GM23248 (cell line): ENCODE measurements at regions not wholly inside any gene's neighbourhood (a gene's known extent, or its start where the extent isn't known, plus 50 kb on each side); places are given as distances from the start of the nearest gene placed in this dataset.
A peak's percentile ranks its signal among the peaks of the same experiment; 100 is the strongest.

ENCODE experiments used
- DNase-seq: peaks from one replicate; pipeline ENCODE4 v3.0.0-alpha.2; 2015
- H2AFZ ChIP-seq: fragments of 200-600 bp; sonication (generic); 2 replicates; pipeline ENCODE4 v1.6.1; 2016; ENCODE audit warnings: antibody characterized with exemption
- H3F3A ChIP-seq: fragments of 200-600 bp; sonication (generic); 2 replicates; pipeline ENCODE4 v1.6.1; 2016; ENCODE audit warnings: mild to moderate bottlenecking, antibody characterized with exemption, mixed run types; ENCODE audit not compliant: insufficient read depth
- H3K27ac ChIP-seq: fragments of 200-600 bp; sonication (generic); 2 replicates; pipeline ENCODE4 v1.5.1; 2016; ENCODE audit warnings: mild to moderate bottlenecking
- H3K27me3 ChIP-seq: fragments of 200-600 bp; sonication (generic); replicated peaks from 2 replicates; pipeline ENCODE4 v1.6.1; 2016; ENCODE audit warnings: mild to moderate bottlenecking; ENCODE audit not compliant: insufficient read depth
- H3K36me3 ChIP-seq: fragments of 200-600 bp; sonication (generic); 2 replicates; pipeline ENCODE4 v1.6.1; 2016; ENCODE audit warnings: low read depth, mild to moderate bottlenecking
- H3K4me1 ChIP-seq: fragments of 200-600 bp; sonication (generic); 2 replicates; pipeline ENCODE4 v1.6.1; 2016; ENCODE audit warnings: mild to moderate bottlenecking; ENCODE audit not compliant: insufficient read depth
- H3K4me2 ChIP-seq: fragments of 200-600 bp; sonication (generic); one replicate; pipeline ENCODE4 v1.6.1; 2016; ENCODE audit warnings: mild to moderate bottlenecking; ENCODE audit not compliant: unreplicated experiment
- H3K4me3 ChIP-seq: fragments of 200-600 bp; sonication (generic); 2 replicates; pipeline ENCODE4 v1.5.1; 2016; ENCODE audit warnings: mild to moderate bottlenecking
- H3K79me2 ChIP-seq: fragments of 200-600 bp; sonication (generic); 2 replicates; pipeline ENCODE4 v1.6.1; 2016; ENCODE audit warnings: mild to moderate bottlenecking; ENCODE audit not compliant: insufficient read depth
- H3K9ac ChIP-seq: fragments of 200-600 bp; sonication (generic); 2 replicates; pipeline ENCODE4 v1.6.1; 2016; ENCODE audit warnings: mild to moderate bottlenecking
- H3K9me2 ChIP-seq: fragments of 200-600 bp; sonication (generic); 2 replicates; pipeline ENCODE4 v1.6.1; 2016; ENCODE audit warnings: mixed run types, mild to moderate bottlenecking, moderate library complexity; ENCODE audit not compliant: insufficient read depth
- H3K9me3 ChIP-seq: fragments of 200-600 bp; sonication (generic); one replicate; pipeline ENCODE4 v1.6.1; 2017; ENCODE audit warnings: low read depth
- H4K20me1 ChIP-seq: fragments of 200-600 bp; sonication (generic); 2 replicates; pipeline ENCODE4 v1.6.0; 2016; ENCODE audit not compliant: insufficient read depth
- EZH2 ChIP-seq: fragments of 200-600 bp; sonication (generic); IDR thresholded peaks from 2 replicates; pipeline ENCODE4 v1.6.1; 2018; ENCODE audit warnings: antibody characterized with exemption, mild to moderate bottlenecking; ENCODE audit not compliant: insufficient read depth, poor library complexity, severe bottlenecking
- EZH2phosphoT487 ChIP-seq: fragments of 200-600 bp; sonication (generic); IDR thresholded peaks from 2 replicates; pipeline ENCODE4 v1.6.1; 2018; ENCODE audit warnings: antibody characterized with exemption, moderate library complexity, mild to moderate bottlenecking, low read depth; ENCODE audit not compliant: insufficient read depth
- WGBS, 2 experiments: methylation state at CpG; one replicate each; pipeline ENCODE4 v1.1.6; 2015 to 2017; ENCODE audit warnings: low lambda C conversion rate in 2 of 2, low coverage in 1 of 2; ENCODE audit errors: missing lambda C conversion rate in 2 of 2; 5-methylcytosine and 5-hydroxymethylcytosine counted together
- in situ Hi-C: fragments of 300-500 bp; cut with MboI; formaldehyde crosslinking; loops from 2 replicates; pipeline ENCODE4 v1.15.0; 2020

GRCh38 chrX:144819406-144819805, 427.9 kb upstream of the SPANXN1 start:
- H3F3A ChIP-seq, result no peaks in the 10 kb centered on the region
- H3K27ac ChIP-seq, result no peak overlapping the region
- no peak overlapping the region for H2AFZ ChIP-seq
- no peaks in the 10 kb centered on the region for H4K20me1 ChIP-seq
- H3K4me1 ChIP-seq, result no peaks in the 10 kb centered on the region
- DNase-seq, result no peak
- H3K4me3 ChIP-seq, result no peak overlapping the region
- no peaks in the 10 kb centered on the region for H3K27me3 ChIP-seq
- H3K79me2 ChIP-seq, result no peaks in the 10 kb centered on the region
- no peaks in the 10 kb centered on the region for H3K36me3 ChIP-seq
- H3K9me2 ChIP-seq, result no peaks in the 10 kb centered on the region
- no peak for TF ChIP-seq EZH2
- no peak overlapping the region for H3K4me2 ChIP-seq
- no peak overlapping the region for H3K9ac ChIP-seq
- H3K9me3 ChIP-seq, result no peaks in the 10 kb centered on the region
- in situ Hi-C loops, result no loop called here

GRCh38 chrX:144840616-144841015, 406.7 kb upstream of the SPANXN1 start:
- H3K27ac ChIP-seq, result no peak overlapping the region
- no peaks in the 10 kb centered on the region for H3K27me3 ChIP-seq
- no peak overlapping the region for H3K4me3 ChIP-seq
- in situ Hi-C loops, result no loop called here
- TF ChIP-seq EZH2 (no peak), EZH2phosphoT487 (no peak)
- H4K20me1 ChIP-seq, result no peaks in the 10 kb centered on the region
- no peak for DNase-seq
- no peaks in the 10 kb centered on the region for H3K4me1 ChIP-seq
- H3K9ac ChIP-seq, result no peak overlapping the region
- H2AFZ ChIP-seq, result no peak overlapping the region
- H3K79me2 ChIP-seq, result no peaks in the 10 kb centered on the region
- H3K9me2 ChIP-seq, result no peaks in the 10 kb centered on the region
- no peaks in the 10 kb centered on the region for H3K9me3 ChIP-seq
- H3K4me2 ChIP-seq, result no peak overlapping the region
- 0% methylated on average over 1 of the region's 1 CpG for WGBS, 2 experiments
- H3K36me3 ChIP-seq, result no peaks in the 10 kb centered on the region
- H3F3A ChIP-seq, result no peaks in the 10 kb centered on the region

- H3K36me3 ChIP-seq, result no peaks in the 10 kb centered on the region
- no peaks in the 10 kb centered on the region for H3F3A ChIP-seq
- H3K4me1 ChIP-seq, result no peaks in the 10 kb centered on the region
- no peak for DNase-seq
- H2AFZ ChIP-seq, result no peak overlapping the region
- H3K27ac ChIP-seq, result no peak overlapping the region
- 0 to 18% methylated on average over 1 to 2 of the region's 2 CpGs for WGBS, 2 experiments
- no peaks in the 10 kb centered on the region for H3K9me2 ChIP-seq
- no peaks in the 10 kb centered on the region for H3K27me3 ChIP-seq
- in situ Hi-C loops, result no loop called here
- H3K79me2 ChIP-seq, result no peaks in the 10 kb centered on the region
- H3K4me3 ChIP-seq, result no peak overlapping the region
- no peaks in the 10 kb centered on the region for H4K20me1 ChIP-seq
- no peak overlapping the region for H3K9ac ChIP-seq
- H3K9me3 ChIP-seq, result no peaks in the 10 kb centered on the region
- TF ChIP-seq EZH2phosphoT487 (no peak), EZH2 (no peak)
- no peak overlapping the region for H3K4me2 ChIP-seq
These were observed 398.2 kb upstream of the SPANXN1 start for GRCh38 chrX:144849141-144849540.

GRCh38 chrX:144896323-144896722, 351.0 kb upstream of the SPANXN1 start:
- peak; percentile 1 for DNase-seq
- Histone ChIP-seq H3K27ac (no peak overlapping the region), H3K27me3 (no peaks in the 10 kb centered on the region), H3K9me2 (no peaks in the 10 kb centered on the region), H3K36me3 (no peaks in the 10 kb centered on the region), H3K4me1 (no peaks in the 10 kb centered on the region), H3F3A (no peaks in the 10 kb centered on the region), H3K79me2 (no peaks in the 10 kb centered on the region), H3K4me2 (no peak overlapping the region), H3K4me3 (no peak overlapping the region), H2AFZ (no peak overlapping the region), H4K20me1 (no peaks in the 10 kb centered on the region), H3K9me3 (no peaks in the 10 kb centered on the region), H3K9ac (no peak overlapping the region)
- TF ChIP-seq EZH2phosphoT487, result no peak
- no peak for TF ChIP-seq EZH2
- in situ Hi-C loops, result no loop called here

- Histone ChIP-seq H3K79me2 (no peaks in the 10 kb centered on the region), H2AFZ (no peak overlapping the region), H3K4me1 (no peaks in the 10 kb centered on the region), H4K20me1 (no peaks in the 10 kb centered on the region), H3F3A (no peaks in the 10 kb centered on the region), H3K4me2 (no peak overlapping the region), H3K4me3 (no peak overlapping the region), H3K36me3 (no peaks in the 10 kb centered on the region), H3K9me3 (no peaks in the 10 kb centered on the region), H3K9me2 (no peaks in the 10 kb centered on the region), H3K27me3 (no peaks in the 10 kb centered on the region), H3K9ac (no peak overlapping the region), H3K27ac (no peak overlapping the region)
- TF ChIP-seq EZH2phosphoT487 (no peak), EZH2 (no peak)
- 0 to 4% methylated on average over 3 of the region's 3 CpGs for WGBS, 2 experiments
- in situ Hi-C loops, result no loop called here
- DNase-seq, result no peak
These were observed 345.8 kb upstream of the SPANXN1 start for GRCh38 chrX:144901521-144901920.
